MM.1S (cell line): ENCODE measurements at regions not wholly inside any gene's neighbourhood (a gene's known extent, or its start where the extent isn't known, plus 50 kb on each side); places are given as distances from the start of the nearest gene placed in this dataset.

Source experiments
- DNase-seq: peaks from one replicate; pipeline ENCODE4 v3.0.0-alpha.2; 2015
- H2AFZ ChIP-seq: fragments of 300-600 bp; sonication (generic); 2 replicates; pipeline ENCODE4 v1.6.0; 2016; ENCODE audit warnings: antibody characterized with exemption, low read length
- H3F3A ChIP-seq: fragments of 300-600 bp; sonication (generic); 2 replicates; pipeline ENCODE4 v1.6.1; 2016; ENCODE audit warnings: mild to moderate bottlenecking, antibody characterized with exemption, low read length, moderate library complexity, mixed read lengths; ENCODE audit not compliant: insufficient read depth
- H3K27ac ChIP-seq: fragments of 300-600 bp; sonication (generic); 2 replicates; pipeline ENCODE4 v1.5.1; 2016; ENCODE audit warnings: mild to moderate bottlenecking, low read length
- H3K27me3 ChIP-seq: fragments of 300-600 bp; sonication (generic); replicated peaks from 2 replicates; pipeline ENCODE4 v1.6.0; 2016; ENCODE audit warnings: low read length; ENCODE audit not compliant: insufficient read depth
- H3K36me3 ChIP-seq: fragments of 300-600 bp; sonication (generic); replicated peaks from 2 replicates; pipeline ENCODE4 v1.6.1; 2016; ENCODE audit warnings: mild to moderate bottlenecking, low read length, mixed read lengths; ENCODE audit not compliant: insufficient read depth
- H3K4me1 ChIP-seq: fragments of 300-600 bp; sonication (generic); 2 replicates; pipeline ENCODE4 v1.6.1; 2016; ENCODE audit warnings: low read length, mixed read lengths
- H3K4me2 ChIP-seq: fragments of 300-600 bp; sonication (generic); 2 replicates; pipeline ENCODE4 v1.6.0; 2016; ENCODE audit warnings: low read depth, low read length
- H3K4me3 ChIP-seq: fragments of 300-600 bp; sonication (generic); 2 replicates; pipeline ENCODE4 v1.5.1; 2016; ENCODE audit warnings: low read length, mixed read lengths
- H3K79me2 ChIP-seq: fragments of 300-600 bp; sonication (generic); 2 replicates; pipeline ENCODE4 v1.6.1; 2016; ENCODE audit warnings: mixed run types, low read length, mixed read lengths
- H3K9ac ChIP-seq: fragments of 300-600 bp; sonication (generic); 2 replicates; pipeline ENCODE4 v1.6.1; 2016; ENCODE audit warnings: low read length, mixed read lengths
- H3K9me2 ChIP-seq: fragments of 300-600 bp; sonication (generic); replicated peaks from 2 replicates; pipeline ENCODE4 v1.6.1; 2016; ENCODE audit warnings: mild to moderate bottlenecking, low read length, mixed read lengths; ENCODE audit not compliant: insufficient read depth
- H3K9me3 ChIP-seq: fragments of 300-600 bp; sonication (generic); replicated peaks from 2 replicates; pipeline ENCODE4 v1.6.1; 2016; ENCODE audit warnings: mild to moderate bottlenecking, low read length, mixed read lengths; ENCODE audit not compliant: insufficient read depth
- H4K20me1 ChIP-seq: fragments of 300-600 bp; sonication (generic); 2 replicates; pipeline ENCODE4 v1.6.1; 2016; ENCODE audit warnings: mild to moderate bottlenecking, low read length, moderate library complexity, mixed read lengths; ENCODE audit not compliant: insufficient read depth
- CTCF ChIP-seq: fragments of 300-600 bp; sonication (generic); IDR thresholded peaks from 2 replicates; pipeline ENCODE4 v1.5.1; 2016; ENCODE audit warnings: antibody characterized with exemption, low read length, mixed read lengths
- EZH2 ChIP-seq: fragments of 300-600 bp; sonication (generic); optimal IDR thresholded peaks from 2 replicates; pipeline ENCODE3; 2017; ENCODE audit warnings: low read depth, mild to moderate bottlenecking, antibody characterized with exemption, low read length, mixed read lengths
- EZH2phosphoT487 ChIP-seq: fragments of 300-600 bp; sonication (generic); IDR thresholded peaks from 2 replicates; pipeline ENCODE4 v1.6.1; 2018; ENCODE audit warnings: antibody characterized with exemption, low read length

GRCh38 chr16:85541980-85542900 lies 70.9 kb upstream of the GSE1 start:
- Histone ChIP-seq H3K9me3 (no peaks in the 10 kb centered on the region), H3F3A (no peaks in the 10 kb centered on the region), H3K4me1 (no peaks in the 10 kb centered on the region), H2AFZ (no peak overlapping the region), H3K4me3 (no peak overlapping the region), H3K9me2 (no peaks in the 10 kb centered on the region), H4K20me1 (no peaks in the 10 kb centered on the region), H3K79me2 (no peaks in the 10 kb centered on the region), H3K36me3 (no peaks in the 10 kb centered on the region), H3K4me2 (0 out of 2 replicates have a peak overlapping the region, but pooled peaks have one; percentile 24), H3K9ac (no peak overlapping the region), H3K27ac (peak overlapping the region; percentile 18; the same call in 1 of the 2 replicates), H3K27me3 (no peaks in the 10 kb centered on the region; the same call in 1 of the 2 replicates)
- DNase-seq = peak; percentile 32
- TF ChIP-seq EZH2phosphoT487 (no peak), CTCF (no peak), EZH2 (no peak)

- Histone ChIP-seq H3K27me3 (no peaks in the 10 kb centered on the region; the same call in 1 of the 2 replicates), H3K9ac (no peak overlapping the region), H3K79me2 (no peaks in the 10 kb centered on the region), H3K4me1 (no peaks in the 10 kb centered on the region), H3K36me3 (no peaks in the 10 kb centered on the region), H3K4me3 (no peak overlapping the region), H3K27ac (no peak overlapping the region), H3K4me2 (no peak overlapping the region), H4K20me1 (no peaks in the 10 kb centered on the region), H3F3A (no peaks in the 10 kb centered on the region), H3K9me3 (no peaks in the 10 kb centered on the region), H3K9me2 (no peaks in the 10 kb centered on the region), H2AFZ (no peak overlapping the region)
- no peak for DNase-seq
- TF ChIP-seq EZH2 = no peak
- no peak for TF ChIP-seq EZH2phosphoT487
- no peak for TF ChIP-seq CTCF
These were observed 69.6 kb upstream of the GSE1 start for GRCh38 chr16:85543536-85543935.

GRCh38 chr16:85544016-85544415 lies 69.1 kb upstream of the GSE1 start:
- Histone ChIP-seq H3K4me1 (no peaks in the 10 kb centered on the region), H3K4me3 (no peak overlapping the region), H3K27me3 (no peaks in the 10 kb centered on the region; the same call in 1 of the 2 replicates), H3K9ac (no peak overlapping the region), H3K27ac (no peak overlapping the region), H3K36me3 (no peaks in the 10 kb centered on the region), H3K9me3 (no peaks in the 10 kb centered on the region), H3K4me2 (no peak overlapping the region), H3K9me2 (no peaks in the 10 kb centered on the region), H4K20me1 (no peaks in the 10 kb centered on the region), H3F3A (no peaks in the 10 kb centered on the region), H2AFZ (no peak overlapping the region), H3K79me2 (no peaks in the 10 kb centered on the region)
- TF ChIP-seq EZH2 (no peak), EZH2phosphoT487 (no peak), CTCF (no peak)
- DNase-seq = no peak
